Inferior parietal cortex (tissue), 1 donor: ENCODE measurements at regions not wholly inside any gene's neighbourhood (a gene's known extent, or its start where the extent isn't known, plus 50 kb on each side); places are given as distances from the start of the nearest gene placed in this dataset.

Source experiments
- DNase-seq: peaks from one replicate; pipeline ENCODE4 v3.0.0-alpha.2; 2016; ENCODE audit errors: extremely low spot score

GRCh38 chr10:128316925-128317324, 190.7 kb upstream of the MKI67 start:
- no peak for DNase-seq

GRCh38 chr10:128318366-128318765, 192.1 kb upstream of the MKI67 start:
- no peak for DNase-seq

GRCh38 chr10:128318913-128319312, 192.7 kb upstream of the MKI67 start:
- DNase-seq = no peak

- no peak for DNase-seq
Measured at GRCh38 chr10:128322106-128322505, 195.9 kb upstream of the MKI67 start.

- DNase-seq = no peak
Measured at GRCh38 chr10:128322950-128323349, 196.7 kb upstream of the MKI67 start.

- no peak for DNase-seq
Measured at GRCh38 chr10:128324058-128324827, 198.0 kb upstream of the MKI67 start.

- no peak for DNase-seq
Measured at GRCh38 chr10:128325788-128326187, 199.6 kb upstream of the MKI67 start.

- no peak for DNase-seq
Measured at GRCh38 chr10:128326251-128326650, 200.0 kb upstream of the MKI67 start.

GRCh38 chr10:128326851-128327250, 200.6 kb upstream of the MKI67 start:
- no peak for DNase-seq

- DNase-seq = no peak
Measured at GRCh38 chr10:128336401-128336800, 210.2 kb upstream of the MKI67 start.

GRCh38 chr10:128337860-128338378, 211.7 kb upstream of the MKI67 start:
- DNase-seq = no peak

GRCh38 chr10:128338951-128339350, 212.7 kb upstream of the MKI67 start:
- no peak for DNase-seq

- DNase-seq = no peak
Measured at GRCh38 chr10:128339753-128340152, 213.5 kb upstream of the MKI67 start.

GRCh38 chr10:128345353-128345752, 219.1 kb upstream of the MKI67 start:
- DNase-seq = no peak

- no peak for DNase-seq
Measured at GRCh38 chr10:128360783-128361182, 234.6 kb upstream of the MKI67 start.

- DNase-seq = no peak
Measured at GRCh38 chr10:128361487-128361886, 235.3 kb upstream of the MKI67 start.

GRCh38 chr10:128362514-128362913, 236.3 kb upstream of the MKI67 start:
- DNase-seq = no peak

- DNase-seq = no peak
Measured at GRCh38 chr10:128364631-128365030, 238.4 kb upstream of the MKI67 start.

- no peak for DNase-seq
Measured at GRCh38 chr10:128365156-128365725, 239.0 kb upstream of the MKI67 start.

GRCh38 chr10:128367807-128368206, 241.6 kb upstream of the MKI67 start:
- DNase-seq = no peak

GRCh38 chr10:128369101-128369650, 243.0 kb upstream of the MKI67 start:
- DNase-seq = no peak

GRCh38 chr10:128373071-128373749, 247.0 kb upstream of the MKI67 start:
- no peak for DNase-seq
